ENCODE measurements at regions not wholly inside any gene's neighbourhood (a gene's known extent, or its start where the extent isn't known, plus 50 kb on each side); places are given as distances from the start of the nearest gene placed in this dataset.

DNA sequence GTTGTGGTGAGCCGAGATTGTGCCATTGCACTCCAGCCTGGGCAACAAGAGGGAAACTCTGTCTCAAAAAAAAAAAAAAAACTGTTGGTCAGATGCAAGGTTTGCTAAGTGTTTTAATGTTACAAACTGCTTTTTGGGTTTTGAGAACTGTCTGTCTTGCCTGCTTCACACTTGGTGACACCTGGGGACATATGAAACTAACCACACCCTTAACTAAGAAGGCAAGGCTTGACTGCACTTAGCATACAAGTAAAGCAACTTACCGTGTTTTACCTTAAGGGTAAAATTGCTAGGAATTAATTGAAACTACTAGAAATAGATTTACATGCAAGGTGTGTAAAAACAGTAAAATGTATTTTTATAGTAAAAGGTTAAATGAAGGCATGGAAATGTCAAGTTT lies 180.4 kb downstream of the OR13H1 start:
- CTCF ChIA-PET = no interaction called here
- no peaks in the 10 kb centered on the region for H4K20me1 ChIP-seq (ENCODE audit: insufficient read depth)
- no TSS peak for BruUV-seq (replicated peaks)

GRCh38 chrX:131725001-131725654 lies 181.3 kb downstream of the OR13H1 start:
- CTCF ChIA-PET = no interaction called here
- BruUV-seq (replicated peaks) = no TSS peak

More for the DNA sequence above, 180.4 kb downstream of the OR13H1 start:
- DNase-seq = no peak
- POLR2A ChIA-PET (ENCODE audit: unreplicated experiment) = no interaction called here
- Histone ChIP-seq H3K9me2 (ENCODE audit: insufficient read depth) (no peaks in the 10 kb centered on the region), H3K4me1 (replicated peaks; ENCODE audit: insufficient read depth) (no peaks in the 10 kb centered on the region), H3K4me3 (no peak overlapping the region), H3F3A (ENCODE audit: insufficient read depth, low read depth) (no peaks in the 10 kb centered on the region), H3K79me2 (ENCODE audit: low read depth) (no peaks in the 10 kb centered on the region), H3K9me3 (ENCODE audit: insufficient read depth, low read depth) (peaks cover 16% of the 10 kb centered on the region), H3K36me3 (ENCODE audit: low read depth) (no peaks in the 10 kb centered on the region; the same call in 1 of the 2 replicates), H3K27me3 (ENCODE audit: insufficient read depth, low read depth) (no peaks in the 10 kb centered on the region), H3K27ac (no peak overlapping the region), H3K4me2 (no peak overlapping the region), H2AFZ (no peak overlapping the region)
- intact Hi-C loops (cut with micrococcal nuclease; ENCODE audit: unreplicated experiment) = no loop called here
- no peak for TF ChIP-seq EZH2 (IDR thresholded peaks at IDR 0.05; ENCODE audit: low read depth)
- TF ChIP-seq, protein P1, sequence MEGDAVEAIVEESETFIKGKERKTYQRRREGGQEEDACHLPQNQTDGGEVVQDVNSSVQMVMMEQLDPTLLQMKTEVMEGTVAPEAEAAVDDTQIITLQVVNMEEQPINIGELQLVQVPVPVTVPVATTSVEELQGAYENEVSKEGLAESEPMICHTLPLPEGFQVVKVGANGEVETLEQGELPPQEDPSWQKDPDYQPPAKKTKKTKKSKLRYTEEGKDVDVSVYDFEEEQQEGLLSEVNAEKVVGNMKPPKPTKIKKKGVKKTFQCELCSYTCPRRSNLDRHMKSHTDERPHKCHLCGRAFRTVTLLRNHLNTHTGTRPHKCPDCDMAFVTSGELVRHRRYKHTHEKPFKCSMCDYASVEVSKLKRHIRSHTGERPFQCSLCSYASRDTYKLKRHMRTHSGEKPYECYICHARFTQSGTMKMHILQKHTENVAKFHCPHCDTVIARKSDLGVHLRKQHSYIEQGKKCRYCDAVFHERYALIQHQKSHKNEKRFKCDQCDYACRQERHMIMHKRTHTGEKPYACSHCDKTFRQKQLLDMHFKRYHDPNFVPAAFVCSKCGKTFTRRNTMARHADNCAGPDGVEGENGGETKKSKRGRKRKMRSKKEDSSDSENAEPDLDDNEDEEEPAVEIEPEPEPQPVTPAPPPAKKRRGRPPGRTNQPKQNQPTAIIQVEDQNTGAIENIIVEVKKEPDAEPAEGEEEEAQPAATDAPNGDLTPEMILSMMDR (conservative IDR thresholded peaks at IDR 0.05) = no peak

DNA sequence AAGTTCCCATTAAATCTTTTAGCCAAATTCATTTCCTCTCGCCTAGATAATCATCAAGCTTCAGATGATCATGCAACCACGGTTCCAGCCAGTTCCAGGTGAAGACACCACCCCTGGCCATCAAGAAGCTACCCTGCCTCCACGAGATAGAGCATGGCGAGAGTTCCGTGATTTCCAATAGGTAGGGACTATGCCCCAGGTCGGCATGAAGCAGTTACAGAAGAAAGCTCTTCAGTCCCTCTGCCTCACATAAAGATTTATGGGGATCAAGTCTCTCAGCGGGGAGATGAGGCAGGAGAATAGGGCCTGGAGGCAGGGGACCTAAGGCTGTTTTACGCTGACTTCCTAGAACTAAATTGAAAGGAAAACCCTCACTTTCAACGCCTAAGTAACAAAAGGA lies 183.9 kb downstream of the OR13H1 start:
- TF ChIP-seq, protein P1 (conservative IDR thresholded peaks at IDR 0.05) = no peak
- no peak for TF ChIP-seq EZH2 (IDR thresholded peaks at IDR 0.05; ENCODE audit: low read depth)
- Histone ChIP-seq H3K27ac (no peak overlapping the region), H3K4me3 (no peak overlapping the region), H3K4me1 (replicated peaks; ENCODE audit: insufficient read depth) (no peaks in the 10 kb centered on the region), H3K9me2 (ENCODE audit: insufficient read depth) (no peaks in the 10 kb centered on the region), H4K20me1 (ENCODE audit: insufficient read depth) (no peaks in the 10 kb centered on the region), H3F3A (ENCODE audit: insufficient read depth, low read depth) (no peaks in the 10 kb centered on the region), H2AFZ (no peak overlapping the region), H3K36me3 (ENCODE audit: low read depth) (no peaks in the 10 kb centered on the region; the same call in 1 of the 2 replicates), H3K9me3 (ENCODE audit: insufficient read depth, low read depth) (peaks cover 16% of the 10 kb centered on the region), H3K4me2 (no peak overlapping the region), H3K79me2 (ENCODE audit: low read depth) (no peaks in the 10 kb centered on the region), H3K27me3 (ENCODE audit: insufficient read depth, low read depth) (no peaks in the 10 kb centered on the region)
- BruUV-seq (replicated peaks) = no TSS peak
- no peak for DNase-seq
- POLR2A ChIA-PET (ENCODE audit: unreplicated experiment) = no interaction called here
- intact Hi-C loops (cut with micrococcal nuclease; ENCODE audit: unreplicated experiment) = no loop called here
- CTCF ChIA-PET = no interaction called here

More at GRCh38 chrX:131725001-131725654, 181.3 kb downstream of the OR13H1 start:
- no peaks in the 10 kb centered on the region for H4K20me1 ChIP-seq (ENCODE audit: insufficient read depth)
- H3K9me2 ChIP-seq (ENCODE audit: insufficient read depth) = no peaks in the 10 kb centered on the region
- no peaks in the 10 kb centered on the region for H3F3A ChIP-seq (ENCODE audit: insufficient read depth, low read depth)
- no peaks in the 10 kb centered on the region for H3K27me3 ChIP-seq (ENCODE audit: insufficient read depth, low read depth)
- no peak overlapping the region for H3K27ac ChIP-seq
- peaks cover 16% of the 10 kb centered on the region for H3K9me3 ChIP-seq (ENCODE audit: insufficient read depth, low read depth)
- H3K4me3 ChIP-seq = no peak overlapping the region
- DNase-seq = no peak
- H3K79me2 ChIP-seq (ENCODE audit: low read depth) = no peaks in the 10 kb centered on the region
- no peak overlapping the region for H2AFZ ChIP-seq
- H3K36me3 ChIP-seq (ENCODE audit: low read depth) = no peaks in the 10 kb centered on the region; the same call in 1 of the 2 replicates
- intact Hi-C loops (cut with micrococcal nuclease; ENCODE audit: unreplicated experiment) = no loop called here
- H3K4me2 ChIP-seq = no peak overlapping the region
- TF ChIP-seq, protein P1 (conservative IDR thresholded peaks at IDR 0.05) = no peak
- TF ChIP-seq EZH2 (IDR thresholded peaks at IDR 0.05; ENCODE audit: low read depth) = no peak
- POLR2A ChIA-PET (ENCODE audit: unreplicated experiment) = no interaction called here
- no peaks in the 10 kb centered on the region for H3K4me1 ChIP-seq (replicated peaks; ENCODE audit: insufficient read depth)

Measured in PC-9 (cell line).